ENCODE measurements at regions not wholly inside any gene's neighbourhood (a gene's known extent, or its start where the extent isn't known, plus 50 kb on each side); places are given as distances from the start of the nearest gene placed in this dataset.

DNA sequence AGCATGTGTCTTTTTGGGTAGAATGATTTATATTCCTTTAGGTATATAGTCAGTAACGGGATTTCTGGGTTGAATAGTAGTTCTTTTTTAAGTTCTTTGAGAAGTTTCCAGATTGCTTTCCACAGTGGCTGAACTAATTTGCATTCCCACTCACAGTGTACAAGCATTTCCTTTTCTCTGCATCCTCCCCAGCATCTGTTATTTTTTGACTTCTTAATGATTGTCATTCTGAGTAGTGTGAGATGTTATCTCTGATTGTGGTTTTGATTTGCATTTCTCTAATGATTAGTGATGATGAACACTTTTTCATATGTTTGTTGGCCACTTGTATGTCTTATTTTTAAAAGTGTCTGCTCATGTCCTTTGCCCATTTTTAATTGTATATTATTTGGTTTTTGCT, 337.6 kb downstream of the EFHB start:
- H3K9me3 ChIP-seq (ENCODE audit: insufficient read depth, low read depth, low read length): no peaks in the 10 kb centered on the region
- H3K27ac ChIP-seq (ENCODE audit: low read length): no peak overlapping the region
- no peaks in the 10 kb centered on the region for H3K36me3 ChIP-seq (ENCODE audit: insufficient read depth, low read depth, low read length)
- no peak overlapping the region for H3K4me3 ChIP-seq (ENCODE audit: low read length)
- H3K9ac ChIP-seq (ENCODE audit: low read depth, low read length): no peak overlapping the region
- H3K4me1 ChIP-seq (ENCODE audit: insufficient read depth, low read length): no peaks in the 10 kb centered on the region
- no peaks in the 10 kb centered on the region for H3K27me3 ChIP-seq (ENCODE audit: insufficient read depth, low read length)

DNA sequence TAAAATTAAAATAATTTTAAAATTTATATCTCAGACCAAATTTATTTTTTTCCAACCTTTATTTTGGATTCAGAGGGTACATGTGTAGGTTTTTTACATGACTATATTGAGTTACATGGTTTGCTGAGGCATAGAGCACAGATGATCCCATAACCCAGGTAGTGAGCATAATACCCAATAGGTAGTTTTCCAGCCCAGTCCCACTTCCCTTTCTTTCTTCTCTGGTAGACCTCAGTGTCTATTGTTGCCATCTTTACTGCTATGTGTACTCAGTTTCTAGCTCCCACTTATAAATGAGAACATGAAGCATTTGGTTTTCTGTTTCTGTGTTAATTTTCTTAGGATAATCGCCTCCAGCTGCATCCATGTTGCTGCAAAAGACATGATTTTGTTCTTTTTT, 338.1 kb downstream of the EFHB start:
- H3K4me3 ChIP-seq (ENCODE audit: low read length): no peak overlapping the region
- H3K36me3 ChIP-seq (ENCODE audit: insufficient read depth, low read depth, low read length): no peaks in the 10 kb centered on the region
- no peaks in the 10 kb centered on the region for H3K9me3 ChIP-seq (ENCODE audit: insufficient read depth, low read depth, low read length)
- H3K9ac ChIP-seq (ENCODE audit: low read depth, low read length): no peak overlapping the region
- H3K27ac ChIP-seq (ENCODE audit: low read length): no peak overlapping the region
- no peaks in the 10 kb centered on the region for H3K4me1 ChIP-seq (ENCODE audit: insufficient read depth, low read length)
- H3K27me3 ChIP-seq (ENCODE audit: insufficient read depth, low read length): no peaks in the 10 kb centered on the region

Data from iPS-20b (cell line).